ENCODE measurements at regions not wholly inside any gene's neighbourhood (a gene's known extent, or its start where the extent isn't known, plus 50 kb on each side); places are given as distances from the start of the nearest gene placed in this dataset.

GRCh38 chr9:21751998-21752397 is 50.4 kb upstream of the MTAP start:
- no peaks in the 10 kb centered on the region for H3K9me3 Mint-ChIP-seq (ENCODE audit: unreplicated experiment)
- H3K27me3 Mint-ChIP-seq (ENCODE audit: unreplicated experiment) = peaks cover 20% of the 10 kb centered on the region
- no peak overlapping the region for H3K4me3 Mint-ChIP-seq (ENCODE audit: unreplicated experiment)
- H3K27ac Mint-ChIP-seq (ENCODE audit: unreplicated experiment) = no peak overlapping the region
- no peak for DNase-seq
- TF ChIP-seq, protein P1, sequence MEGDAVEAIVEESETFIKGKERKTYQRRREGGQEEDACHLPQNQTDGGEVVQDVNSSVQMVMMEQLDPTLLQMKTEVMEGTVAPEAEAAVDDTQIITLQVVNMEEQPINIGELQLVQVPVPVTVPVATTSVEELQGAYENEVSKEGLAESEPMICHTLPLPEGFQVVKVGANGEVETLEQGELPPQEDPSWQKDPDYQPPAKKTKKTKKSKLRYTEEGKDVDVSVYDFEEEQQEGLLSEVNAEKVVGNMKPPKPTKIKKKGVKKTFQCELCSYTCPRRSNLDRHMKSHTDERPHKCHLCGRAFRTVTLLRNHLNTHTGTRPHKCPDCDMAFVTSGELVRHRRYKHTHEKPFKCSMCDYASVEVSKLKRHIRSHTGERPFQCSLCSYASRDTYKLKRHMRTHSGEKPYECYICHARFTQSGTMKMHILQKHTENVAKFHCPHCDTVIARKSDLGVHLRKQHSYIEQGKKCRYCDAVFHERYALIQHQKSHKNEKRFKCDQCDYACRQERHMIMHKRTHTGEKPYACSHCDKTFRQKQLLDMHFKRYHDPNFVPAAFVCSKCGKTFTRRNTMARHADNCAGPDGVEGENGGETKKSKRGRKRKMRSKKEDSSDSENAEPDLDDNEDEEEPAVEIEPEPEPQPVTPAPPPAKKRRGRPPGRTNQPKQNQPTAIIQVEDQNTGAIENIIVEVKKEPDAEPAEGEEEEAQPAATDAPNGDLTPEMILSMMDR (IDR thresholded peaks at IDR 0.05; ENCODE audit: partially characterized antibody, unreplicated experiment) = no peak
- no peaks in the 10 kb centered on the region for H3K36me3 Mint-ChIP-seq (ENCODE audit: unreplicated experiment)
- no peaks in the 10 kb centered on the region for H3K4me1 Mint-ChIP-seq (ENCODE audit: low read depth, unreplicated experiment)
